GM18508 (cell line): ENCODE measurements at regions not wholly inside any gene's neighbourhood (a gene's known extent, or its start where the extent isn't known, plus 50 kb on each side); places are given as distances from the start of the nearest gene placed in this dataset.

ENCODE experiments used
- ATAC-seq: cut with Tn5 transposase; IDR thresholded peaks from one replicate; pipeline ENCODE4 v1.9.1; 2021; ENCODE audit warnings: moderate number of reproducible peaks; ENCODE audit not compliant: insufficient read depth, unreplicated experiment

DNA sequence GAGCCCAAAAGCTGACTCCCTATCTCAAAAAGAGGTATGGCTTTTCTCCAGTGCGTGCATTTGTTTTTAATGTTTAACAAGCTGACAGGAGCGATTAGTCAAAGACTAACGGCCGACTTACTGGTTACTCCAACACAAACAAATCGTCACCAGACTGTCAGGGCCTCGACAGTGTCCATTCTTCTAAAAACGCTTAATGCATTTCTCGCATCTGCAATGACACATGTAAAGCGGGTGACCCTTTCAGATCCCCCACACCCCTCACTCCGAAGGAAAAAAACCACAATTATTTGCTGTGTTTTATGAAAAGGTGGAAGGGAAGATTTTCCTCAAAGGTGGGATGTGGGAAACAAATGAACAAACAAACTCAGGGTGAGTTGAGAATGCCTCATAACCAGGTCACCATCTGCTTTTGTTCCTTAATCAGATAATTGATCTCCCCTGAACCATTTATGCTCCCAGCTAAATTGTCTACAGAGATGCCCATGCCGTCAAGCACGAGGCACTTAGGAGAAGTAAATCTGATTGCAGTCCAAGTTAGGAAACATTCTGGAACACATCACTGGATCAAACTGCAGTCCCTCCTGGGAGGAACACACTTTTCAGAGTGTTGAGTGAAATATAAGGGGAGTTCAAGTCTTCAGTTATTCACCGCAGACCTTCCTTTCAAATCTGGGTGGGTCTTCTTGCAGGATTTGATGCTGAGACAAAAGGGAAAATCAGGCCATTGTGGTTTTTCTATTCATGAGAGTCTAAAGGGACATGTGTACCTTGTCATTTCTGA, 340.8 kb downstream of the CMPK2 start:
- ATAC-seq = no peak

DNA sequence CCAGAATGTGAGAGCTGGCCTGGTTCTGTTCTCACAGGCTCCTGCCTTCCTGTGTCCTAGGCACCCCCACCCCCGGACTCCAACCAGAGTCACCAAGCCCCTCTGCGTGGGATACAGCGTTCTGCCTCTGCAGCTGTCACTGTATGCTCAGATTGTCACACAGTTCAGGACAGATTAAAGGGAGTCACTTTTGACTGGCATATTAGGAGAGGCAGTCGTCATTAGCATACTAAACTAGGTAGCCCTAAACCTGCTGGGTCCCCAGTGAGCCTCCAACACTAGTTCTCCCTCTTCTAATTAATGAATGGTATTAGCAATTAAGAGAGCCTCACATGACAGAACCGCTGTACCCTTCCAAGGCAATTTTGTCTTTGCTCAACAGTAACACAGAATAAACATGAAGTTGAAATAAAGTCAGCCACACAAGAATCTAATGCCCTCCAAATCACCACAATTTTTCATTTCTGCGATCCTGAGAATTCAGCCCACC, 340.2 kb downstream of the CMPK2 start:
- ATAC-seq = no peak

DNA sequence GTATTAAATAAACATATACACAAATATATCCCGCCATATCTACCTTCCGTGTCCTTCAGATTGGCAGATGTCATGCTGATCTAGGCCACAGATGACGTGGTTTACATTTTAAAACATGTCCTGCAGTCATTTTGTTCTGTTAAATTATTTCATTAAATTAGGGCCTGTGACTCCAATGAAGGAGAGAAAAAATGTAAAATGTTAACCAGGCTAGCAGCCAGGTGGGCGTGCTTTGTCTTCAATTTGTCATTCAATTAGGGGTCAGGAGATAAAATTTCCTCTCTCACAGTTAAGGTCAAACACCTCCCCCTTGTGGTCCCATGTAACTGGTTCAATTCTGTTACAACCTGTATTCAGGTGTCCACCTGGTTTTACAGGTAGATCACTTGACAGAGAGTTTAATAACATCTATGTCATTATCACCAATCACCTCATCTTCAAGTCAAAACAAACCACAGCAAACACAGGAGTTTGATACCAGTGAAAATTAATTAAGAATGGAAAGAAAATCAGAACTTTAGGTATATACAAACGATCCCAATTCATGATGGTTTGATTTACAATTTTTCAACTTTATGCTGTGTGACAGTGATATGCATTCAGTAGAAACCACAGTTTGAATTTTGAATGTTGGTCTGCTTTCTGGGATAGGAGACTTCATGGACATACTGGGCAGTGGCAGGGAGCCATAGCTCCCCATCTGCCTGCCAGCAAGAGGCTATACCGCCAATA, 339.4 kb downstream of the CMPK2 start:
- no peak for ATAC-seq

- no peak for ATAC-seq
Measured at GRCh38 chr2:6531304-6531703, 334.4 kb downstream of the CMPK2 start.

GRCh38 chr2:6535572-6535971, 330.1 kb downstream of the CMPK2 start:
- ATAC-seq = no peak

DNA sequence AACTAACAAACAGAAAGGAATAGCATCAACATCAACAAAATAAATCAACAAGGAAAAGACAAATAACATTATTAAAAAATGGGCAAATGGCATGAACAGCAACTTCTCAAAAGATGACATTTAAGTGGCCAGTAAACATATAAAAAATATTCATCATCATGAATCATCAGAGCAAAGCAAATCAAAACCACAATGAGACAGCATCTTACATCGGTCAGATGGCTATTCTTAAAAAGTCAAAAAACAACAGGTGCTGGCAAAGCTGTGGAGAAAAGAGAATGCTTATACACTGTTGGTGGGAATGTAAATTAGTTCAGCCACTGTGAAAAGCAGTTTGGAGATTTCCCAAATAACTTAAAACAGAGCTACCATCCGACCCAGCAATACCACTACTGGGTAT, 327.1 kb downstream of the CMPK2 start:
- ATAC-seq = no peak

DNA sequence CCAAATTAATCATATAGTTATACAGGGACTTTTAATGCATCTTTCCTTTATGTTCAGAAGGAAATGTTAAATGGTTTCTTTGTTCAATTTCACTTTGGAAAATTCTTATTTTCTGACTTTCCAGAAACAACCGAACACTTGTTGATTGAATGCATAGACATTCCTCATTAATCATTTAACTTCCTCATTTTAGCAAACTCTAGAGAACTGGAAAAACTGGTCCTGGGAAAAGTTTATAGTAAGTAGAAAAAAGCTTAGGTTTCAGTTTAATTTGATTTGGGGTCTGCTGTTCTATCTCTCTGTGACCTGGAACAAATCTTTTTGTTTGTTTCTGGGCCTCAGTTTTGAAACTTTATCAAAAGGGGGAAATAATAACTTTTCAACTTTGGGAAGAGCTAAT, 320.4 kb downstream of the CMPK2 start:
- ATAC-seq = no peak

- ATAC-seq = no peak
Measured at GRCh38 chr2:6545795-6546194, 319.9 kb downstream of the CMPK2 start.

DNA sequence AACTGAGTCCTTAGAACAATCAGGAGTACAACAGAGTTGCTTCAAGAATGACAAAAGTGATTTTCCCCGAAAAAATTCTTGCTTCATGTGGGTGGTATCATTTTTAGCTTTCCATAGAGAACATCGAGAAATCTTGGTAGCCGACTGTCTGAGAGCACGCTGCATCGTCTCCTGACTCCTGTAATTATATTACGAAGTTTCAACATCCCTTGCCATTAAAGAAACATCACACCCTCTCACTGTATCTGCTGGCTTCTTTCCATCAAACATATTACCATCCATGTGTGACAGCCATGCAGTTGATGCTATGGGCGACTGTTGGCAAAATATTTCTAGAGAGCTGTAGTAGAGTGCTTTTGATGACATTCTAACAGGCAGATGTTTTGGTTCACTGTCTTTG, 311.2 kb downstream of the CMPK2 start:
- ATAC-seq = no peak

GRCh38 chr2:6556755-6557154, 309.0 kb downstream of the CMPK2 start:
- ATAC-seq = no peak

DNA sequence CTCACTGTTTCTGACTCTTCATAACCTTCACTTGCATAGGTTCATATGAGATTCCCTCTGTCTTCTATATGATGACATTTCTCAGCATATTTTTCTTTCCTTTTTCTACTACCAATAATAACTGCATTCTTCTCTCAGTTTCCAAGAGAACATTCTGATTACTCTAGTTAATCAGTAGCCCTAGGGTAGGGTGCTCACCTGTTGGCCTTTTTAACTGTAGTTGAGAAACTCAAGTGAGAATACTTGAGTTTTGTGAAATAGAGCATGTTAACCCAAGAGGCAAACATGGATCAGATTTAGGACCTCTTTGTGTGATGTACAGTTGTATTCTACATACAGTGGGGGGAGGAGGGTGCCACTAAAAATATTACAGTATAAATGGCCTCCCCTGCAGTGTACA, 308.0 kb downstream of the CMPK2 start:
- no peak for ATAC-seq

DNA sequence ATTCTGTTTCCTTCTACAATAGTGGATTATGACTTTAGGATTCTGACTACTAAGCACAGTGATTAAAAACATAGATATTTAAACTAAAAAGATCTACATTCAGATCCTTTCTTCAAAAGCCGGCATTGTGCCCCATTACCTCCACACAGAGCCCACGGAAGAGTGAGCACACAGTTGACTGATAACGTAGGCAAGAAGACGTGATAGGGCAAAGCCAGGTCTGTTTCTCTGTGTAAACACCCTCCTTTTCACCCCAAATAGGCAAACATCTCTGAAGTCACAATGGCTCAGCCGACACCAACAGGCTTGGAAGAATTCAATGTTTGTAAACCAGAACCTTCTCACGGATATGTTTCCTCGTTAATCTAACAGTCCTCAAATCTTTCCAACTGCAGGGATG, 302.9 kb downstream of the CMPK2 start:
- ATAC-seq = no peak

GRCh38 chr2:6564326-6564725, 301.4 kb downstream of the CMPK2 start:
- ATAC-seq = no peak

GRCh38 chr2:6574121-6574520, 291.6 kb downstream of the CMPK2 start:
- ATAC-seq = no peak

DNA sequence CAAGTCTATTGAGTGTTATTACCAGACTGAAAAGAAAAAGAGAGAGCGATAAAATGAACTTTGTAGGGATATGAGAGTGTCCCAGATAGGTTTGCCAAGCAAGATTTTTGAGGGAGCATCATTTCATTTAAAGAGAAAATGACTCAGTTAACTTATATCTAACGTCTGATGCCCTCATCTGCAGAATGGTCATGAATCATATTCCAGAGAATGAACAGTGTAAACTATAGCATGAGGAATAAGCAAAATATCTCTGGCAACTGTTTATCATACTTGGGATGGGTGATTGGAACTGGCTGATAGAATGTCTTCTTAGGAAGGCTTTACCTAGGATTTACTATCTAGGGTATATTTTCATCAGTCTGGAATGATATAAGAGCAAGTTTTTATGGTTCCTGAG, 289.4 kb downstream of the CMPK2 start:
- no peak for ATAC-seq

- no peak for ATAC-seq
Measured at GRCh38 chr2:6577960-6578359, 287.7 kb downstream of the CMPK2 start.

GRCh38 chr2:6578416-6578815, 287.3 kb downstream of the CMPK2 start:
- no peak for ATAC-seq

- no peak for ATAC-seq
Measured at GRCh38 chr2:6579281-6579680, 286.4 kb downstream of the CMPK2 start.

- ATAC-seq = no peak
Measured at GRCh38 chr2:6580982-6581381, 284.7 kb downstream of the CMPK2 start.

DNA sequence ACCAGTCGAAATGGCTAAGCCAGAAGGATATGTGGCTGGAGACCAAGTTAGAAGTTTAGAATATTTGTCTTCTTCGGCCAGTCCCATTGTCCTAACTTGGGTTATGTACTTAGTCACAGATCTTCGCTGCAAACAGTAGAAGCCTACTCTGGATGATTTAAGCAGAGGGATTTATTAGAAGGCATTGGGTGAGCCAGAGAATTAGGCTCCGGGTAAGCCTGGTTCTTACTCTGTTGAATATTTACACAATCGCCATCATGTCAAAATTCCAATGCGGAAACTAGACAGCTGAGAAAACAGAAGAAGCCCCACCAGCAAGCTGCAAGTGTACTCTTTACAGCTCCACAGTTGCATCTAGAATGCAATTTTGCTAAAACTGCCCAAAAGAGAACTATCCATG, 276.6 kb downstream of the CMPK2 start:
- no peak for ATAC-seq

DNA sequence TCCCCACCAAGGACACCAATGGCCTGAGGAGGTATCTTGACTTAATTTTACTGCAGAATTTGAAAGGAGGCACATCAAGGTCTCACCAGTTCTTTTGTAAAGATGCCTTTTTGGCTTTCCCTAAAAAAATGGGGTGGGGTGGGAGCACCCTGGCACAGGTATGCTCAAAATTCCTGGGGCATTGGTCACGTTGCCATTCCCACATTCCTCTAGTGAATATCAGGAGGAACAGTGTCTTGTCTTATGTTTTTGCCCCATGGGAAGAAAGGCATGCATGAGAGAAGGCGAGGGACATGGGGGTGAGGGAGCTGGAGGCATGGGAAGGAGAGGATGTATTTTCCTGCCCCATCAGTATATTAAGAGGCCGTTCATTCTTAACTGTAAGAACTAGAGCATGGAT, 275.3 kb downstream of the CMPK2 start:
- ATAC-seq = no peak

DNA sequence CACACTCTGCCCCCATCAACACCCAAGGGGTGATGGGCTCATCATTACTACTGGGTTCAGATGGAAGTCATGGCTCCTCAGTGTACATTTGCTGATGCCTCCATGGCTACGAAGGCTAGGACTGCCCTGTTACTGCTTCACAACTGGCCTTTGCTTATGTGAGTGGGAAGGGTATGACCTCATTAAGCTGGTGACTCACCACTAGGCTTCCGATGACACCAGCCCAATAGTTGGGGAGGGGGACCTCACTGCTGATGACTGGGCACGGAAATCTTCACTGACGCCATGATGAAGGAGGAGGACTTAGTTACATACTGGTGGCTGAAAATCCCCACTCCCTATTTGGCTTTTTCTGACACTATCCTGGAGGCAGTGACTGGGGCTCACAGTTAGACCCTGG, 263.2 kb downstream of the CMPK2 start:
- ATAC-seq = no peak
